Myocyte (in vitro differentiated cells): ENCODE measurements at regions not wholly inside any gene's neighbourhood (a gene's known extent, or its start where the extent isn't known, plus 50 kb on each side); places are given as distances from the start of the nearest gene placed in this dataset.
A peak's percentile ranks its signal among the peaks of the same experiment; 100 is the strongest.

ENCODE experiments used
- DNase-seq: peaks from one replicate; pipeline ENCODE4 v3.0.0-alpha.2; 2012; ENCODE audit warnings: low read depth

GRCh38 chr11:114758627-114759026 lies 80.3 kb downstream of the NXPE2 start:
- no peak for DNase-seq

GRCh38 chr11:114762408-114762807 lies 84.1 kb downstream of the NXPE2 start:
- DNase-seq, result peak; percentile 52

GRCh38 chr11:114764563-114764962 lies 86.2 kb downstream of the NXPE2 start:
- no peak for DNase-seq

GRCh38 chr11:114771172-114771571 lies 92.8 kb downstream of the NXPE2 start:
- DNase-seq, result no peak

- no peak for DNase-seq
Observed at GRCh38 chr11:114773541-114774338, 95.4 kb downstream of the NXPE2 start.

GRCh38 chr11:114774599-114775361 lies 96.5 kb downstream of the NXPE2 start:
- DNase-seq, result peak; percentile 10

GRCh38 chr11:114775875-114776621 lies 97.7 kb downstream of the NXPE2 start:
- DNase-seq, result no peak

GRCh38 chr11:114776956-114777355 lies 98.6 kb downstream of the NXPE2 start:
- no peak for DNase-seq

GRCh38 chr11:114779189-114779588 lies 100.9 kb downstream of the NXPE2 start:
- no peak for DNase-seq

- DNase-seq, result no peak
Observed at GRCh38 chr11:114782650-114783310, 104.5 kb downstream of the NXPE2 start.

GRCh38 chr11:114783805-114784204 lies 105.5 kb downstream of the NXPE2 start:
- DNase-seq, result no peak

GRCh38 chr11:114784216-114784615 lies 105.9 kb downstream of the NXPE2 start:
- DNase-seq, result no peak

- no peak for DNase-seq
Observed at GRCh38 chr11:114784891-114785290, 106.6 kb downstream of the NXPE2 start.

GRCh38 chr11:114785820-114786219 lies 107.5 kb downstream of the NXPE2 start:
- DNase-seq, result no peak

- no peak for DNase-seq
Observed at GRCh38 chr11:114787126-114787525, 108.8 kb downstream of the NXPE2 start.

GRCh38 chr11:114790910-114791309 lies 112.6 kb downstream of the NXPE2 start:
- no peak for DNase-seq

- DNase-seq, result no peak
Observed at GRCh38 chr11:114794048-114794684, 115.8 kb downstream of the NXPE2 start.

GRCh38 chr11:114796954-114797721 lies 118.8 kb downstream of the NXPE2 start:
- DNase-seq, result no peak

- DNase-seq, result no peak
Observed at GRCh38 chr11:114799476-114799875, 121.1 kb downstream of the NXPE2 start.

GRCh38 chr11:114801773-114802172 lies 123.4 kb downstream of the NXPE2 start:
- no peak for DNase-seq
